Right ventricle myocardium superior (tissue), 1 donor: ENCODE measurements at regions not wholly inside any gene's neighbourhood (a gene's known extent, or its start where the extent isn't known, plus 50 kb on each side); places are given as distances from the start of the nearest gene placed in this dataset.

ENCODE experiments used
- ATAC-seq: fragments of 200-7000 bp; cut with Tn5 transposase; one replicate; pipeline ENCODE4 v1.9.1; 2020; ENCODE audit warnings: mild to moderate bottlenecking; ENCODE audit not compliant: poor library complexity
- DNase-seq: peaks from one replicate; pipeline ENCODE4 v3.0.0-alpha.2; 2020
- intact Hi-C: fragments of 100-400 bp; cut with DNase I; formaldehyde crosslinking; loops from one replicate; pipeline ENCODE4 v1.11.2; 2022
- donor health status: DM: no; HTN: yes; CAD: no; lungs with severe emphysema.

DNA sequence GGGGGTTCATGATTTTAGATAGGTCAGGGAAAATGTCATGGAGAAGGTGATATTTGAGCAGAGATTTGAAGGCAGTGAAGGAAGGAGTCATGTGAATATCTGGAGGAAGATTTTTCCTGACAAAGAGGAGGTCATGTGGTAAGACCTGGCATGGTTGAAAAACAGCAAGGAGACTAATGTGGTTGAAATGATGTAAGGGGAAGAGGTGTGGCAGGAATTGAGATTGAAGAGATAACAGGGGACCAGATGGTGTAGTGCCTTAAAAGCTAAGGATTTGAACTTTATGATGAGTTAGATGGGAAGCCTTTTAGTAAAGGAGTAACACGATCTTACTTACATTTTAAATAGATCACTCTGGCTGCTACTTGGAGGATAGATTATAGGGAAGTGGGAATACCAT is 210.9 kb downstream of the RTL9 start:
- DNase-seq (no peak), ATAC-seq (no peak)
- intact Hi-C loops, result no loop called here

DNA sequence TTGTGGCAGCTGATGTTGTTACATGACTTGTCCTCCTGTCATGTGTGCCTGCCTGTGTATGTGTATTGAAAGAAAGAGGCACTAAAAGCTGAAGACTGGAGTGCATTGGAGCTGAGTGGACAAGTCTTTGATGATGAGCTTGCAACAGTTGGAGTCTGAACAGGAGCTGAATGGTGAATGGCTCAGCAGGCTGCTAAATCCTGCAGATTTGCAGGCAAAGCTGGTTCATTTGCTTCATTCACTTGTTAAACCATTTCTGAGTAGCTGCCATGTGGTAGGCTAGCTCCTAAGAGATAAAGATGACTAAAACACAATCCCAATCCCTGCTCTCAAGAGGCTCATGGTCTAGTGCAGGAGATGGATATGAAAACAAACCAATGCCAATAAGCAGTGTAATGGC is 217.3 kb downstream of the CHRDL1 start:
- no peak for ATAC-seq

DNA sequence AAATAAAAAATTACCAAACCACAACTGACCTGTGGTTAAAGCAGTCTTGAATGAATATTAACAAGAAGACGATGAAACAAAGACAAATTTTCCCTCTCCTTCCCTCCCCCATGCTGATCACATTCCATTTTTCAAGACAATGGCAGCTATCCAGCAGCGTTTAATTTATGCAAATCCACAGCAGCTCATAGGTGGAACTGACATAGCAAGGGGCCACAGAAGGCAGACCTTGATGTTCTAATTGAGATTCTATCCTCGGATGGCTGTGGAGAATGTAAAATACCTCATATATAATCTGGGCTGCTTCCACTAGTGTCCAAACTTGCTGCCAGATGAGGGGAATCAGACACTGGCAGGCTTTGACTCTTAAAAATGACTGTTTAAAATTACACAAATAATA is 211.5 kb downstream of the CHRDL1 start:
- intact Hi-C loops, result no loop called here
- ATAC-seq, result no peak
- DNase-seq, result no peak

More for the DNA sequence above, 217.3 kb downstream of the CHRDL1 start:
- intact Hi-C loops, result no loop called here
- DNase-seq, result no peak

DNA sequence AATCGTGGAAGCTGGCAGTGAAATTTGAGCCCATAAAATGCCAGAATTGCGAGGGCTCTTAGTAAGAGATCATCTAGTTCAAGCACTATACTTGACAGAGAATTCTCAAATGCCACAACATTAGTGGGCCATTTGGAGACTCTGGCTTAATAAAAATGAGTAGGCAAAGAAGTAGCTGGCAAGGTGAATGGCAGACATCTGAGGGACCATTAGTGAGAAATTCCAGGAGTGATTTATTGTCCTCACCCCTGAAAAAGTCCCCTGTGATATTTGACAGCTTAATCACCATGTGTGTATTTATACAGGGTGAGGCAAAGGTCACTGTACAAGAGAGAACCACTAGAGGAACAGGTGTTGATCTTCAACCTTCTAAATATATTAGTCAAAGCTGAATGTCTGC is 207.5 kb downstream of the CHRDL1 start:
- intact Hi-C loops, result no loop called here
- DNase-seq (no peak), ATAC-seq (no peak)

DNA sequence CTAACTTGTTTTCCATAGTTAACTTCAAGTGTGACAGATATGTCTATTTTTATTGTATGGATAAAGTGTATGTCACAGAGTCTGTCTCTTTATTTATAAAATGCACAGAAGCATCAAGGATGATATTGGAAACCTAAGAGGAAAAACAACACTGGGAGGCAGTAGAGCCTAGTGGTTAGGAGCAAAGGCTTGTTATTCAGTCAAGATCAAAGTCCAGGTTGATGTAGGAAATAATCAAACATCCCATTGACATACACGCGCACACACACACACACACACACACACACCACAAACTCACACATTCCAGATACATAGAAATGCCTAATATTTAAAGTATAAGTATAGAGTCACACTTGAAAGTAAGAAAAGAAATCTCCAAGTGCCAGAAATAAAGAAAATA is 206.8 kb downstream of the CHRDL1 start:
- intact Hi-C loops, result no loop called here
- ATAC-seq (no peak), DNase-seq (no peak)

DNA sequence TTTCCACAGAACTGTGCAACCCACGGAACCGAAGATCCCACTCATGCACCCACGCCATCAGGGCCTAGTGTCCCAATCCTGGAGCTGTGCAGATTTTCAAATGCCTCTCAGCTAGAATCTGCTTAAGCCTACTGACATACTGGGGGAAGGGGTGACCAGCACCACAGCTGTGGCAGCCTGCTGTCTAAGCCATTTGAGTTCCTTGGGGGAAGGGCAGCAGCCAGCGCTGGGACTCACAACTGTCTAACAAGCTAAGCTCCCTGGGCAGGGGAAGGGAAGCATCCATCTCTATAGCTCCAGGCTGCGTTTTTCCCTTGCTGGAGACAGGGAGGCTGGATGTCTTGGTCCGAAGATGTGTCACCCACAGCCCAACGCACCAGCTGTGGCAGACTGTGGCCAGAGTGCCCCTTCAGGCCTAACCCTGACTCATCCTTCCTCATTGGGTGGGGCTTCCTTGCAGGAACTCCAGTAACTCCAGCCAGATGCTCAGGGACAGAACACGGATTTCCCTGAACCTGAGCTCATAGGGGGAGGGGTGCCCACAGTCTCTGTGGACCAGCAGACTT is 194.8 kb downstream of the CHRDL1 start:
- ATAC-seq, result no peak
- DNase-seq, result no peak
- intact Hi-C loops, result no loop called here

DNA sequence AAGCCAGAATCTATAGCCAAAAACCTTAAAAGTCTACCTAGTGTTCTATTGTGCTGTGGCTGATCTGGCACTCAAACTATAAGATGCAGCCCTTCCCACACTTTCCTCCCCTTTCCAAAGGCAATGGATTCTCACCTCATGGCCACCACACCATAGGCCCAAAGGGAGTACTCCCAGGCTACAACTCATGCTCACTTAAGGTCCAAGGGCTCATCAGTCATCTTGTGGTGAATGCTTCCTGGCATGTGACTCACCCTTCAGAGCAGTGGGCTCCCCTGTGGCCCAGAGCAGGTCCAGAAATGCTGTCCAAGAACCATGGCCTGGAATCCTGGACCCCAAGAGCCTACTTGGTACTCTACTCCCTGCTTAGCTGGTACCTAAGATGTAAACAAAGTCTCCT is 181.0 kb downstream of the CHRDL1 start:
- no peak for ATAC-seq
- no peak for DNase-seq
- intact Hi-C loops, result no loop called here
